CD4-positive, alpha-beta T cell (primary cell): ENCODE measurements at regions not wholly inside any gene's neighbourhood (a gene's known extent, or its start where the extent isn't known, plus 50 kb on each side); places are given as distances from the start of the nearest gene placed in this dataset.

Experiments
- ATAC-seq: fragments of 200-7000 bp; cut with Tn5 transposase; one replicate; pipeline ENCODE4 v1.10.0; 2022; ENCODE audit warnings: mild to moderate bottlenecking; ENCODE audit not compliant: poor library complexity
- CTCF ChIA-PET: fragments of 350-600 bp; sonication (Branson Sonifier 250); formaldehyde crosslinking; loops from one replicate; lab custom pipeline; 2021; ENCODE audit warnings: antibody characterized with exemption, inconsistent platforms; lab: Charles Lee
- POLR2A ChIA-PET: fragments of 350-600 bp; sonication (Branson Sonifier 250); formaldehyde crosslinking; loops from one replicate; lab custom pipeline; 2021; ENCODE audit warnings: antibody characterized with exemption, inconsistent platforms; lab: Charles Lee
- DNase-seq, 14 experiments: peaks; one replicate each; pipeline ENCODE4 v3.0.0-alpha.2; 2013 to 2020; ENCODE audit warnings: mixed read lengths in 2 of 14
- H3K27ac ChIP-seq, 2 donors: one replicate each; pipeline versions ENCODE4 v1.5.1 to v1.7.0; 2013; ENCODE audit warnings: low read length in 2 of 2, low read depth in 1 of 2, mild to moderate bottlenecking in 1 of 2
- H3K27me3 ChIP-seq, 2 experiments: 1 replicate in 1 of 2; 2 replicates in 1 of 2; pipeline versions ENCODE4 v1.6.1 to v1.7.0; 2013; ENCODE audit warnings: low read length in 2 of 2, control low read depth in 1 of 2, mild to moderate bottlenecking in 1 of 2, moderate library complexity in 1 of 2; ENCODE audit not compliant: insufficient read depth in 2 of 2, control insufficient read depth in 1 of 2
- H3K36me3 ChIP-seq: one replicate; pipeline ENCODE4 v1.6.1; 2013; ENCODE audit warnings: low read length, control low read depth; ENCODE audit not compliant: insufficient read depth
- H3K4me1 ChIP-seq: one replicate; pipeline ENCODE4 v1.6.1; 2013; ENCODE audit warnings: low read length, control low read depth; ENCODE audit not compliant: insufficient read depth
- H3K4me3 ChIP-seq: one replicate; pipeline ENCODE4 v1.5.1; 2013; ENCODE audit warnings: mild to moderate bottlenecking, low read length, moderate library complexity
- H3K9me3 ChIP-seq, 2 experiments: 1 replicate in 1 of 2; 2 replicates in 1 of 2; pipeline versions ENCODE4 v1.6.1 to v1.7.0; 2013; ENCODE audit warnings: low read length in 2 of 2, mild to moderate bottlenecking in 2 of 2, control low read depth in 1 of 2, moderate library complexity in 1 of 2; ENCODE audit not compliant: control insufficient read depth in 1 of 2, insufficient read depth in 1 of 2
- H3K27ac Mint-ChIP-seq: one replicate; pipeline ENCODE4 v1.8.0; 2020; ENCODE audit warnings: mixed read lengths
- H3K27me3 Mint-ChIP-seq: one replicate; pipeline ENCODE4 v1.8.0; 2021; ENCODE audit warnings: mixed read lengths
- H3K36me3 Mint-ChIP-seq: one replicate; pipeline ENCODE4 v1.8.0; 2021; ENCODE audit warnings: low read depth, mixed read lengths
- H3K4me1 Mint-ChIP-seq: one replicate; pipeline ENCODE4 v1.8.0; 2021; ENCODE audit warnings: low read depth, mixed read lengths
- H3K4me3 Mint-ChIP-seq: one replicate; pipeline ENCODE4 v1.8.0; 2020; ENCODE audit warnings: mild to moderate bottlenecking, mixed read lengths
- H3K9me3 Mint-ChIP-seq: one replicate; pipeline ENCODE4 v1.8.0; 2020; ENCODE audit warnings: mixed read lengths
- intact Hi-C, 2 experiments: fragments of 100-400 bp; cut with DNase I in 1 of 2; cut with micrococcal nuclease in 1 of 2; formaldehyde crosslinking; loops; one replicate each; pipeline versions ENCODE4 v1.15.1 to v1.9.0; 2023 to 2025; cut with DNase I, micrococcal nuclease
- TF ChIP-seq, protein P1 (sequence below): fragments of 200-600 bp; IDR thresholded peaks from one replicate; pipeline ENCODE4 v1.8.0; 2022; ENCODE audit warnings: antibody characterized with exemption, mild to moderate bottlenecking

DNA sequence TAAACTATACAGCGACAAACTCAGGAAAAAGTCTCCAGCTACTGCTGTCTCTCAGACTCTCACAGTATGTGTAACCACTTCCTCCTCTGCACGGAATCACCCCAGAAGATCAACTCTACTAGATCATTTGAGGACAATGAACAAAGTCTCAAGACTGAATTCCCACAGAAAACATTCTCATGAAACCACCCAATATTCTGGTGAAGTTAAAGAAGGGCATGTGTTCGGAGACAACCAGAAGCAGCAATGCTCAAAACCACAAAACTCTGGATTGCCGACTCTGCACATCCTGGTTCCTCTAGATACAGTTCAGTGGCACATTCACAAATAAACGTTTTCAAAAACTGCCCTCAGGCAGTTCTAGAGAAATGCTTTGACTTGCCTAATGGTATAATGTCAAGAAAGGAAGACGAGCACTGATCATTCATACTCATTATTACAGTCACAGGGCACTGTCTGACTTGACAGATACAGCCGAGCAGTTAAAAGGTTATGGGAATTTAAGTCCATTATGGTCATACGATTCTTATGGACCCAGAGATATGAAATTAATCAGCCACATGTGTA lies 91.9 kb upstream of the STK17B start:
- DNase-seq (peak in 11 of 14 experiments; percentile 14 to 87 (median 42)), ATAC-seq (peak; percentile 79)
- ChIA-PET CTCF (interaction anchor here (1.1 to 1.4 kb wide), 2 partner anchors 13 to 43 kb away, joined by 3 read pairs; no protein-coding TSS in a partner anchor), POLR2A (interaction anchor here (0.5 to 5.6 kb wide), 16 partner anchors 9 to 783 kb away, joined by 3 to 79 read pairs (median 5); partner anchors contain the start of genes SLC39A10 and STK17B)
- H3K4me1 Mint-ChIP-seq: peaks cover 88% of the 10 kb centered on the region
- TF ChIP-seq, protein P1, sequence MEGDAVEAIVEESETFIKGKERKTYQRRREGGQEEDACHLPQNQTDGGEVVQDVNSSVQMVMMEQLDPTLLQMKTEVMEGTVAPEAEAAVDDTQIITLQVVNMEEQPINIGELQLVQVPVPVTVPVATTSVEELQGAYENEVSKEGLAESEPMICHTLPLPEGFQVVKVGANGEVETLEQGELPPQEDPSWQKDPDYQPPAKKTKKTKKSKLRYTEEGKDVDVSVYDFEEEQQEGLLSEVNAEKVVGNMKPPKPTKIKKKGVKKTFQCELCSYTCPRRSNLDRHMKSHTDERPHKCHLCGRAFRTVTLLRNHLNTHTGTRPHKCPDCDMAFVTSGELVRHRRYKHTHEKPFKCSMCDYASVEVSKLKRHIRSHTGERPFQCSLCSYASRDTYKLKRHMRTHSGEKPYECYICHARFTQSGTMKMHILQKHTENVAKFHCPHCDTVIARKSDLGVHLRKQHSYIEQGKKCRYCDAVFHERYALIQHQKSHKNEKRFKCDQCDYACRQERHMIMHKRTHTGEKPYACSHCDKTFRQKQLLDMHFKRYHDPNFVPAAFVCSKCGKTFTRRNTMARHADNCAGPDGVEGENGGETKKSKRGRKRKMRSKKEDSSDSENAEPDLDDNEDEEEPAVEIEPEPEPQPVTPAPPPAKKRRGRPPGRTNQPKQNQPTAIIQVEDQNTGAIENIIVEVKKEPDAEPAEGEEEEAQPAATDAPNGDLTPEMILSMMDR: no peak
- Histone ChIP-seq H3K27me3 (no peaks in the 10 kb centered on the region), H3K4me3 (peak overlapping the region; percentile 28), H3K4me1 (peaks cover 48% of the 10 kb centered on the region), H3K9me3 (no peaks in the 10 kb centered on the region), H3K36me3 (no peaks in the 10 kb centered on the region), H3K27ac (peak overlapping the region; percentile 79 to 85)
- H3K4me3 Mint-ChIP-seq: peak overlapping the region; percentile 43
- H3K36me3 Mint-ChIP-seq: no peaks in the 10 kb centered on the region
- H3K27ac Mint-ChIP-seq: peak overlapping the region; percentile 84
- H3K27me3 Mint-ChIP-seq: no peaks in the 10 kb centered on the region
- intact Hi-C loops: loop anchor here in 1 of 2 experiments (2.0 to 5.0 kb wide), 4 partner anchors 14 to 101 kb away; no protein-coding TSS in a partner anchor
- H3K9me3 Mint-ChIP-seq: no peaks in the 10 kb centered on the region

- ATAC-seq (no peak), DNase-seq (no peak)
- intact Hi-C loops: loop anchor here (2.0 to 5.0 kb wide), 2 partner anchors 32 to 34 kb away; no protein-coding TSS in a partner anchor
- H3K4me1 ChIP-seq: peaks cover 29% of the 10 kb centered on the region
- Mint-ChIP-seq H3K27ac (peak overlapping the region; percentile 52), H3K27me3 (no peaks in the 10 kb centered on the region), H3K36me3 (no peaks in the 10 kb centered on the region), H3K4me3 (no peak overlapping the region), H3K9me3 (no peaks in the 10 kb centered on the region), H3K4me1 (peaks cover 80% of the 10 kb centered on the region)
- no peaks in the 10 kb centered on the region for H3K36me3 ChIP-seq
- POLR2A ChIA-PET: interaction anchor here (0.6 to 3.0 kb wide), 10 partner anchors 26 to 672 kb away, joined by 3 to 20 read pairs (median 4); partner anchors contain the start of gene STK17B
- TF ChIP-seq, protein P1: no peak
- no peak overlapping the region for H3K4me3 ChIP-seq
- H3K27ac ChIP-seq: no peak overlapping the region
- CTCF ChIA-PET: interaction anchor here (1.5 kb wide), 1 partner anchor 96 kb away, joined by 6 read pairs; the partner anchor contains the start of gene STK17B
- H3K9me3 ChIP-seq: no peaks in the 10 kb centered on the region
- no peaks in the 10 kb centered on the region for H3K27me3 ChIP-seq
These were observed 95.0 kb upstream of the STK17B start for GRCh38 chr2:196266351-196266750.

DNA sequence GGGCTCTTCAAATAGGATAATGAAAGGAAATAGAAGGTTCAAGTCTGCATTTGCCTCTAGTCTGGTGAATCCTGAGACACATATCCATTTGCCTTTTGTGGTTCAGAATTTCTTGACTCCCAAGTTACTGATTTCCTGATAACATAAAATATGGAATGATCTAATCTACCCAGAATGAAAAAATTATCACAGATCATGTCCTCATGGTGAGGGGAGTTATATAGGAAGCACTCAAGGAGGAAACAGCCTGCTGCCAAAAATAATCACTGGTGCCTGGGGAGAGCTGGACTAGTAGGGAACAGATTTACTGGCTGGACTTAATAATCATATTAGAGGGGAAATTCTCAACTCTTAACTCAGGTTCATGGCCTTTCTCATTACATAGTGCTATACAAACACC lies 95.5 kb upstream of the STK17B start:
- Histone ChIP-seq H3K4me1 (peaks cover 26% of the 10 kb centered on the region), H3K27ac (no peak overlapping the region), H3K9me3 (no peaks in the 10 kb centered on the region), H3K36me3 (no peaks in the 10 kb centered on the region), H3K4me3 (no peak overlapping the region), H3K27me3 (no peaks in the 10 kb centered on the region)
- intact Hi-C loops: loop anchor here (2.0 to 5.0 kb wide), 2 partner anchors 32 to 35 kb away; no protein-coding TSS in a partner anchor
- Mint-ChIP-seq H3K9me3 (no peaks in the 10 kb centered on the region), H3K36me3 (no peaks in the 10 kb centered on the region), H3K4me3 (peak overlapping the region; percentile 43), H3K27me3 (no peaks in the 10 kb centered on the region), H3K27ac (peak overlapping the region; percentile 83), H3K4me1 (peaks cover 78% of the 10 kb centered on the region)
- TF ChIP-seq, protein P1: no peak
- ChIA-PET CTCF (interaction anchor here (1.5 kb wide), 1 partner anchor 96 kb away, joined by 6 read pairs; the partner anchor contains the start of gene STK17B), POLR2A (interaction anchor here (0.6 to 3.0 kb wide), 10 partner anchors 10 to 107 kb away, joined by 3 to 20 read pairs (median 4); partner anchors contain the start of gene STK17B)
- DNase-seq (no peak), ATAC-seq (no peak)
